Upper lobe of left lung (tissue), 4 donors: ENCODE measurements at regions not wholly inside any gene's neighbourhood (a gene's known extent, or its start where the extent isn't known, plus 50 kb on each side); places are given as distances from the start of the nearest gene placed in this dataset.

Experiments used
- EP300 ChIP-seq, 4 donors: sonication (generic); formaldehyde crosslinking; IDR thresholded peaks; one replicate each; pipeline ENCODE4 v1.5.1; 2017; ENCODE audit warnings: antibody characterized with exemption in 4 of 4, control low read depth in 2 of 4
- TF ChIP-seq, protein P1 (sequence below), 6 experiments: fragments of 450-650 bp in 4 of 6; fragments of 200-600 bp in 2 of 6; sonication (generic) in 2 of 6; IDR thresholded peaks; one replicate each; pipeline ENCODE4 v1.5.1; 2016 to 2019; ENCODE audit warnings: antibody characterized with exemption in 6 of 6

DNA sequence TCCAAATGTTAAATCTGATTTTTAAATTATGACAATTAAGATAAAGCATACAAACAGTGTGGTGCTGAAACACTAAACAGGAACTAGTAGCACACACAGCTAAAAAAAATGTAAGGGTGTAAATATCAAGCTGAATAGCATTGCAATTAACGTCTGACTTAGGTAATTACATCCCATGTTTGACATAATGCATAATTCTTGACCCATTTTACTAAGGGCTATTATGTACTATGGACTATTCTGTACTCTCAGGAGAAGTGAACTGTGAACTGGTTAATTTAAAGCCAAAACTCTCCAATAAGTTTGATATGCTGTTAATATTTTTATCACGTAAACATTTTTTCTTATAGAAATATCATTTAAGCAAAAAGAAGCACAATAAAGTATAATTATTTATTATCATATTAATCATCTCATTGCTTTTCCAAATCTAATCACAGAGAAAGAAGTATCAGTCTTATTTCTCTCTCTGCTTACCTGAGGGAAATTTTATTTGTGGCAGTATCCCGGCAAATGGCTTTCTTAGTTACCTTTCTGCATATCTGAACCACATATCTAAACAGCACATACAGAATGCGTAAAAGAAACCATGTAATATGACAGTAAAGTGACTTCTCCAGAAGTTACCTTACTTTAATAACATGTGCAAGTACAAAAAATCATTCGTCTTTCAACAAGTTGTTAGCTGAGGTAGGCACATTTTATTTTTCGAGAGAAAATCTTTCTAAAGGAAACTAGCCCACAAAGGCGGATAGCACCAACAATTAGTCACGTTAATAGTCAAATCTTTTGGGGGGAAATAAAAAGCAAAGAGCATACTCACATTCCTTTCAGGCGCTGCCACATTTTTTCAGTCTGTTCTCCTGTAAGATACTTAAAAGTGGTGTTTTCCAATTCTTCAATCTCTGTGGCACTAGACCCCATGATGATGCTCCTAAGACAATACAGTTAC lies 94.9 kb upstream of the PDE1A start:
- TF ChIP-seq, protein P1, sequence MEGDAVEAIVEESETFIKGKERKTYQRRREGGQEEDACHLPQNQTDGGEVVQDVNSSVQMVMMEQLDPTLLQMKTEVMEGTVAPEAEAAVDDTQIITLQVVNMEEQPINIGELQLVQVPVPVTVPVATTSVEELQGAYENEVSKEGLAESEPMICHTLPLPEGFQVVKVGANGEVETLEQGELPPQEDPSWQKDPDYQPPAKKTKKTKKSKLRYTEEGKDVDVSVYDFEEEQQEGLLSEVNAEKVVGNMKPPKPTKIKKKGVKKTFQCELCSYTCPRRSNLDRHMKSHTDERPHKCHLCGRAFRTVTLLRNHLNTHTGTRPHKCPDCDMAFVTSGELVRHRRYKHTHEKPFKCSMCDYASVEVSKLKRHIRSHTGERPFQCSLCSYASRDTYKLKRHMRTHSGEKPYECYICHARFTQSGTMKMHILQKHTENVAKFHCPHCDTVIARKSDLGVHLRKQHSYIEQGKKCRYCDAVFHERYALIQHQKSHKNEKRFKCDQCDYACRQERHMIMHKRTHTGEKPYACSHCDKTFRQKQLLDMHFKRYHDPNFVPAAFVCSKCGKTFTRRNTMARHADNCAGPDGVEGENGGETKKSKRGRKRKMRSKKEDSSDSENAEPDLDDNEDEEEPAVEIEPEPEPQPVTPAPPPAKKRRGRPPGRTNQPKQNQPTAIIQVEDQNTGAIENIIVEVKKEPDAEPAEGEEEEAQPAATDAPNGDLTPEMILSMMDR (IDR thresholded peaks at IDR 0.05), result no peak
- TF ChIP-seq EP300 (IDR thresholded peaks at IDR 0.05), result no peak
